Epithelial cell of esophagus (primary cell): ENCODE measurements at regions not wholly inside any gene's neighbourhood (a gene's known extent, or its start where the extent isn't known, plus 50 kb on each side); places are given as distances from the start of the nearest gene placed in this dataset.
A peak's percentile ranks its signal among the peaks of the same experiment; 100 is the strongest.
"Not testable (repeated sequence)": the region's sequence is repeated elsewhere in the genome, so short reads cannot be mapped to it uniquely, and the experiment has no call there.

Source experiments
- DNase-seq: peaks from one replicate; pipeline ENCODE4 v3.0.0; 2010; ENCODE audit warnings: low read depth
- H3K4me3 ChIP-seq: 2 replicates; pipeline ENCODE4 v1.5.1; 2011; ENCODE audit warnings: mild to moderate bottlenecking, low read length, control low read depth
- TF ChIP-seq, protein P1 (sequence below): IDR thresholded peaks from 2 replicates; pipeline ENCODE4 v1.5.1; 2011; ENCODE audit warnings: low read depth, mild to moderate bottlenecking, low read length, control low read depth, inconsistent platforms; ENCODE audit not compliant: insufficient read depth; ENCODE audit errors: missing control alignments

DNA sequence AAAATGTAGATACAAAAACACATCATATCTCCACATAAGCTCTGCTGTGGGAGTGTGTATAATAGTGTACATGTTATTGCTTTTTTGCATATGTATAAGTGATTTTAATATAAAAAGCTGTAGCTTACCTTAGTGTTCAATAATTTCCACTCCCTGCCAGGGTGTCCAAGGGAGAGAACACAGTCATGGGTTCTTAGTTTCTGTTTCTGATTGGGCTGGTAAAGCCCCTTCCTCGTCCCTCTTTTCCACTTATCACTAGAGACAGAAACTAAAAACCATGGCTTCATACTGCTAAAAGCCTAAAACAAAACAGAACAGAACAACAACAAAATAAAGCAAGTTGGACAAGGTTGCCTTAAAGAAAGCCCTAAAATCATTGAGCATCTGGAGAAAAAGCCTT, 74.4 kb upstream of the S1PR3 start:
- H3K4me3 ChIP-seq: no peak overlapping the region
- TF ChIP-seq, protein P1, sequence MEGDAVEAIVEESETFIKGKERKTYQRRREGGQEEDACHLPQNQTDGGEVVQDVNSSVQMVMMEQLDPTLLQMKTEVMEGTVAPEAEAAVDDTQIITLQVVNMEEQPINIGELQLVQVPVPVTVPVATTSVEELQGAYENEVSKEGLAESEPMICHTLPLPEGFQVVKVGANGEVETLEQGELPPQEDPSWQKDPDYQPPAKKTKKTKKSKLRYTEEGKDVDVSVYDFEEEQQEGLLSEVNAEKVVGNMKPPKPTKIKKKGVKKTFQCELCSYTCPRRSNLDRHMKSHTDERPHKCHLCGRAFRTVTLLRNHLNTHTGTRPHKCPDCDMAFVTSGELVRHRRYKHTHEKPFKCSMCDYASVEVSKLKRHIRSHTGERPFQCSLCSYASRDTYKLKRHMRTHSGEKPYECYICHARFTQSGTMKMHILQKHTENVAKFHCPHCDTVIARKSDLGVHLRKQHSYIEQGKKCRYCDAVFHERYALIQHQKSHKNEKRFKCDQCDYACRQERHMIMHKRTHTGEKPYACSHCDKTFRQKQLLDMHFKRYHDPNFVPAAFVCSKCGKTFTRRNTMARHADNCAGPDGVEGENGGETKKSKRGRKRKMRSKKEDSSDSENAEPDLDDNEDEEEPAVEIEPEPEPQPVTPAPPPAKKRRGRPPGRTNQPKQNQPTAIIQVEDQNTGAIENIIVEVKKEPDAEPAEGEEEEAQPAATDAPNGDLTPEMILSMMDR: no peak
- no peak for DNase-seq

DNA sequence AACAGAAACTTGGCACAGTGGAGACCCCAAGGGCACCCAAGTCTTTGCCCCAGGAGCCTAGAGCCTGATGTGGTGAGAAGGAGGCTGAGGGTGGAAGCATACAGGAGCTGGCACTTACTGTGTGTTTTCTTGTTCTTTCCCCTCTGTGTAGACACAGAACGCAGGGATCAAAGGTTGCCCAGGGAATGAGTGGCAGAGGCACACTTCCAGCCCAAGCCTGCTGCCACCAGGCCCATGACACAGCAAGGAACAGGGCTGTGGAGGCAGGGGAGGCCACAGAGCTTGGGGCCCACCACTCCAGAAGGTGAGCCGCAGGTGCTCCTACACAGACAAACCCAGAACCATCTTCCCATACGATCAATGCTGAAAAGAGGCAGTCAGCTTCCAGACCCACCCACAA, 73.9 kb upstream of the S1PR3 start:
- TF ChIP-seq, protein P1: no peak
- DNase-seq: no peak
- no peak overlapping the region for H3K4me3 ChIP-seq

DNA sequence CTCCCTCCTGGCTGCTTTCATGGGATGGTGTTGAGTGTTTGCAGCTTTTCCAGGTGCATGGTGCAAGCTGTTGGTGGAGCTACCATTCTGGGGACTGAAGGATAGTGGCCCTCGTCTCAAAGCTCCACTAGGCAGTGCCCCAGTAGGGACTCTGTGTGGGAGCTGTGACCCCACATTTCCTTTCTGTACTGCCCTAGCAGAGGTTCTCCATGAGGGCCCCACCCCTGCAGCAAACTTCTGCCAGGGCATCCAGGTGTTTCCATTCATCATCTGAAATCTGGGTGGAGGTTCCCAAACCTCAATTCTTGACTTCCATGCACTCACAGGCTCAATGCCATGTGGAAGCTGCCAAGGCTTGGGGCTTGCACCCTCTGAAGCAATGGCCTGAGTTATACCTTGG, 72.7 kb upstream of the S1PR3 start:
- not testable (repeated sequence) for H3K4me3 ChIP-seq, DNase-seq

DNA sequence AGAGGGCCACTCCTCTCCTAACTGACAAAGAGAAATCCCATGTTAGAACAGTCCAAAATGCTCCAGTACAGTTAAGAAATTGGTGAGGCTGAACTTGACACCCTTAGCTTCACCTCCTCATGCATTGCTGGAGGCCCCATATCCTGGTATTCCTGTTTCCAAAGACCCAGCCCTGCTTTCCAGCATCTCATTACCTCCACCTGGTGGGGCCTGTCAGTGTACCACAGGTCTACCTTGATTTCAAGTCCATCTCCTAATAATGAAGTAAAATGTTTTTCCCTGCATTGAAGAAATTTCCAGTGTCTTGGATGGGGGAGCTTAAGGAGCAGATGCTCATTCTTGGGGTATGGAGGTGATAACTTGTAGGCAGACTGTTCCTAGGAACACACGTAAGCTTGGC, 70.6 kb upstream of the S1PR3 start:
- H3K4me3 ChIP-seq: no peak overlapping the region
- TF ChIP-seq, protein P1: peak; percentile 17

DNA sequence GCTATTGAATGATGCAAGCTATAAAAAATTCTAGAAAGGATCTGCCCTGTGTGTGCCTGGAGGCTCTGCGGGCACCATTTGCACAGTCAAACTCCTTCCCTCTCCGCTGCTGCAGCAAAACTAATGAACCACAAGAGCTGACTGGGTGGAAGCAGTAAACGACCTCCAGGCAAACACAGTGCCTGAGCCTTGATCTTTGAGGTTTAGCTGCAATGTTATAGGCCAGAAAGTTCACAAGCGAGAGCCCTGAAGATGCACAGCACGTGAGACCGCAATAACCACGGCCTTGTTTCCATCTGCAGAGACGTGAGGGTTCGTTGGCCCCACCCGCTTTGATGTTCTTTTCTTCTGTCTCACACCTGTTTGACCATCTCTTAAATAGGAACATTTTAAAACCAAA, 69.2 kb upstream of the S1PR3 start:
- DNase-seq: no peak
- no peak overlapping the region for H3K4me3 ChIP-seq

More for the DNA sequence above, 70.6 kb upstream of the S1PR3 start:
- peak; percentile 14 for DNase-seq

DNA sequence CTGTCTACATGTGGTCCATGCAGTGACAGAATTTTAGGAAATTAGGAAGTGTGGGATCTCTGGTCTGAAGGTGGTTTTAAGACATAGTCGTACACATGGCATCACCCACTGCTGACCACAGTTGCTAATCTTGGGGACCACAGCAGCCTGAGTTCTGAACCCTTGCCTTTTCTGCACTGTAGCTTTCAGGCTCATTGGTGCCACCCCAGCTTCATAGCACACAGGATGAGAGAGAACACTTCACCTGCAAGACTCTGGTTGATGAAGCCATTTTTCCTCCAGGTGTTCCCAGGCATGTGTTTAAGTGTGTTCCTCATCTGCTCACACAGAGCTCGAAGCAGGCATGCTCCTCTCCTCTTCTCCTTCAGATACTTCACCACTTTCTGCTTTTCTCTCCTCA, 68.2 kb upstream of the S1PR3 start:
- TF ChIP-seq, protein P1: no peak
- no peak overlapping the region for H3K4me3 ChIP-seq
- no peak for DNase-seq

More for the DNA sequence above, 69.2 kb upstream of the S1PR3 start:
- TF ChIP-seq, protein P1: no peak

DNA sequence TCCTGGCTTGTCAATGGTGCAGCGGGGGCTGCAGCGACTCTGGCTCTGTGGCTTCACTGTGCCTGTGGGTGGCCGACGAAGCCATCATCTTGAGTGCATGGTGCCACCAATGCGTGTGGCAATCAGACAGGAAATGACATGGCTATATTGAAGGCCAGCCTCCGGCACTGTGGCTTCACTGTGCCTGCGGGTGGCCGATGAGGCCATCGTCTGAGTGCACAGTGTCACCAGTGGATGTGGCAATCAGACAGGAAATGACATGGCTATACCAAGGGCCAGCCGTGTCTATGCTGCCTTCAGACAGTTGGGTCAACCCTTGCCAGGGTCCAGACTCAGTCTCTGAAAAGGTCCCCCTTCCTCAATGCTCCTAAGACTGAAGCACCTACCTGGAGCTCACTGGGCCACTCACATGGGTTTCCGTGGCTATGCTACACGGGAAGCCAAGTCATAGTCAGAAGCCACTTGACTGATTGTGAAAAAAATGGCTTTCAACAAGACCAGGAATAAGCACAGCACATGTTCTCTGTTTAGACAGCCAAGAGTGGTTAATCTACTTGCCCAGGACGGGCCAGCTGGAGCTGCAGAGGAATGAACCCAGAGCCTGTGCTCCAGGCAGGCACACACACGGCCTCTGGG, 67.5 kb upstream of the S1PR3 start:
- DNase-seq: no peak
- TF ChIP-seq, protein P1: no peak
- no peak overlapping the region for H3K4me3 ChIP-seq

DNA sequence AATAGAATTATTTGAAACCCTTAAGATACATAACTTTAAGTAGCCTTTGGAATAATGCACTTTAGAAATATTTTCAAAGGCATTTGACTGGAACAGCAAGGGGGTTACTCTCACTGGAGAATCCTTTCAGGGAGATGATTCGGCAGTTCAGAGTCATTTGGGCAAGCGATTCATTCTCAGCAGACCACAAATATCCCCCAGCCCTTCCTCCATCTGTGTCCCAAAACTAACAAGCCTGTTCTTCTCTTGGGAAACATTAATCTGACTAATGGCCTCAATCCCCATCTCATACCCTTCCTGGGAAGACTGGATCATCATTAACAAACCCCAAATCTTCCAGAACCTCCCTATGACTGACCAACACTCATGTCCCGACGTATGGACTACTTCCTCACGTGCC, 65.8 kb upstream of the S1PR3 start:
- no peak overlapping the region for H3K4me3 ChIP-seq
- TF ChIP-seq, protein P1: no peak
- DNase-seq: no peak
